HAP-1 (cell line): ENCODE measurements at regions not wholly inside any gene's neighbourhood (a gene's known extent, or its start where the extent isn't known, plus 50 kb on each side); places are given as distances from the start of the nearest gene placed in this dataset.

Experiments
- DNase-seq, 2 experiments: peaks; one replicate each; pipeline ENCODE4 v3.0.0-alpha.2; 2016 to 2020; ENCODE audit warnings: low spot score in 2 of 2
- H3K27me3 ChIP-seq: fragments of 250-450 bp; sonication (Bioruptor Pico); 2 replicates; pipeline ENCODE4 v1.5.1; 2020; ENCODE audit warnings: low read depth, mild to moderate bottlenecking, moderate library complexity
- H3K36me3 ChIP-seq: fragments of 250-450 bp; sonication (Bioruptor Pico); replicated peaks from 2 replicates; pipeline ENCODE4 v1.5.1; 2020; ENCODE audit warnings: mild to moderate bottlenecking
- H3K4me1 ChIP-seq: fragments of 250-450 bp; sonication (Bioruptor Pico); 2 replicates; pipeline ENCODE4 v1.5.1; 2020; ENCODE audit warnings: mild to moderate bottlenecking
- H3K4me3 ChIP-seq: fragments of 250-450 bp; sonication (Bioruptor Pico); 2 replicates; pipeline ENCODE4 v1.5.1; 2020; ENCODE audit warnings: mild to moderate bottlenecking, moderate library complexity
- H3K9me3 ChIP-seq: fragments of 250-450 bp; sonication (Bioruptor Pico); 2 replicates; pipeline ENCODE4 v1.5.1; 2020; ENCODE audit warnings: mild to moderate bottlenecking, moderate library complexity
- in situ Hi-C: fragments of 300-500 bp; cut with MboI; formaldehyde crosslinking; loops from 3 replicates; pipeline ENCODE4 v1.14.3; 2020; ENCODE audit warnings: low sequenced_read_pairs, inconsistent platforms, mixed read lengths

- no peaks in the 10 kb centered on the region for H3K4me1 ChIP-seq
- no peak overlapping the region for H3K4me3 ChIP-seq
- in situ Hi-C loops, result no loop called here
- H3K36me3 ChIP-seq, result no peaks in the 10 kb centered on the region
- no peaks in the 10 kb centered on the region for H3K9me3 ChIP-seq
- no peak for DNase-seq
- no peaks in the 10 kb centered on the region for H3K27me3 ChIP-seq
Observed at GRCh38 chr5:93073547-93073946, 507.5 kb downstream of the NR2F1-AS1 start.

- no peak for DNase-seq
- Histone ChIP-seq H3K36me3 (no peaks in the 10 kb centered on the region), H3K4me1 (no peaks in the 10 kb centered on the region), H3K4me3 (no peak overlapping the region), H3K27me3 (no peaks in the 10 kb centered on the region), H3K9me3 (no peaks in the 10 kb centered on the region)
- in situ Hi-C loops, result no loop called here
Observed at GRCh38 chr5:93072831-93073459, 508.1 kb downstream of the NR2F1-AS1 start.

GRCh38 chr5:93071710-93072109, 509.3 kb downstream of the NR2F1-AS1 start:
- DNase-seq, result no peak
- Histone ChIP-seq H3K4me1 (no peaks in the 10 kb centered on the region), H3K4me3 (no peak overlapping the region), H3K27me3 (no peaks in the 10 kb centered on the region), H3K9me3 (no peaks in the 10 kb centered on the region), H3K36me3 (no peaks in the 10 kb centered on the region)
- in situ Hi-C loops, result no loop called here

GRCh38 chr5:93070938-93071337, 510.1 kb downstream of the NR2F1-AS1 start:
- in situ Hi-C loops, result no loop called here
- H3K36me3 ChIP-seq, result no peaks in the 10 kb centered on the region
- H3K27me3 ChIP-seq, result no peaks in the 10 kb centered on the region
- H3K4me1 ChIP-seq, result no peaks in the 10 kb centered on the region
- H3K9me3 ChIP-seq, result no peaks in the 10 kb centered on the region
- H3K4me3 ChIP-seq, result no peak overlapping the region
- no peak for DNase-seq

- no peaks in the 10 kb centered on the region for H3K9me3 ChIP-seq
- H3K4me3 ChIP-seq, result no peak overlapping the region
- DNase-seq, result no peak
- H3K27me3 ChIP-seq, result no peaks in the 10 kb centered on the region
- H3K4me1 ChIP-seq, result no peaks in the 10 kb centered on the region
- no peaks in the 10 kb centered on the region for H3K36me3 ChIP-seq
- in situ Hi-C loops, result no loop called here
Observed at GRCh38 chr5:93069276-93069675, 511.7 kb downstream of the NR2F1-AS1 start.

- in situ Hi-C loops, result no loop called here
- DNase-seq, result peak; percentile 13 to 27
- Histone ChIP-seq H3K9me3 (no peaks in the 10 kb centered on the region), H3K36me3 (no peaks in the 10 kb centered on the region), H3K4me3 (no peak overlapping the region), H3K4me1 (peaks cover 14% of the 10 kb centered on the region), H3K27me3 (no peaks in the 10 kb centered on the region)
Observed at GRCh38 chr5:93062548-93062947, 518.5 kb downstream of the NR2F1-AS1 start.

GRCh38 chr5:93058309-93058708, 522.7 kb downstream of the NR2F1-AS1 start:
- Histone ChIP-seq H3K9me3 (no peaks in the 10 kb centered on the region), H3K4me1 (peaks cover 20% of the 10 kb centered on the region), H3K4me3 (no peak overlapping the region), H3K36me3 (no peaks in the 10 kb centered on the region), H3K27me3 (no peaks in the 10 kb centered on the region)
- no peak for DNase-seq
- in situ Hi-C loops, result no loop called here

- peaks cover 20% of the 10 kb centered on the region for H3K4me1 ChIP-seq
- no peaks in the 10 kb centered on the region for H3K36me3 ChIP-seq
- DNase-seq, result no peak
- H3K27me3 ChIP-seq, result no peaks in the 10 kb centered on the region
- no peaks in the 10 kb centered on the region for H3K9me3 ChIP-seq
- in situ Hi-C loops, result no loop called here
- no peak overlapping the region for H3K4me3 ChIP-seq
Observed at GRCh38 chr5:93057311-93057710, 523.7 kb downstream of the NR2F1-AS1 start.

- Histone ChIP-seq H3K9me3 (no peaks in the 10 kb centered on the region), H3K36me3 (no peaks in the 10 kb centered on the region), H3K27me3 (no peaks in the 10 kb centered on the region), H3K4me1 (peaks cover 20% of the 10 kb centered on the region), H3K4me3 (no peak overlapping the region)
- no peak for DNase-seq
- in situ Hi-C loops, result no loop called here
Observed at GRCh38 chr5:93055971-93056370, 525.0 kb downstream of the NR2F1-AS1 start.

- peaks cover 20% of the 10 kb centered on the region for H3K4me1 ChIP-seq
- no peaks in the 10 kb centered on the region for H3K36me3 ChIP-seq
- no peaks in the 10 kb centered on the region for H3K9me3 ChIP-seq
- in situ Hi-C loops, result no loop called here
- no peak for DNase-seq
- H3K27me3 ChIP-seq, result no peaks in the 10 kb centered on the region
- H3K4me3 ChIP-seq, result no peak overlapping the region
Observed at GRCh38 chr5:93055561-93055960, 525.5 kb downstream of the NR2F1-AS1 start.

- no peaks in the 10 kb centered on the region for H3K27me3 ChIP-seq
Observed at GRCh38 chr5:93054424-93055163, 526.4 kb downstream of the NR2F1-AS1 start.

GRCh38 chr5:93053825-93054224, 527.2 kb downstream of the NR2F1-AS1 start:
- Histone ChIP-seq H3K36me3 (no peaks in the 10 kb centered on the region), H3K4me1 (peaks cover 16% of the 10 kb centered on the region), H3K4me3 (no peak overlapping the region), H3K27me3 (no peaks in the 10 kb centered on the region), H3K9me3 (no peaks in the 10 kb centered on the region)
- no peak for DNase-seq
- in situ Hi-C loops, result no loop called here

More at GRCh38 chr5:93054424-93055163, 526.4 kb downstream of the NR2F1-AS1 start:
- Histone ChIP-seq H3K36me3 (no peaks in the 10 kb centered on the region), H3K4me1 (peaks cover 20% of the 10 kb centered on the region), H3K9me3 (no peaks in the 10 kb centered on the region), H3K4me3 (no peak overlapping the region)
- DNase-seq, result no peak
- in situ Hi-C loops, result no loop called here

- Histone ChIP-seq H3K9me3 (no peaks in the 10 kb centered on the region), H3K4me3 (no peak overlapping the region), H3K27me3 (no peaks in the 10 kb centered on the region), H3K4me1 (no peaks in the 10 kb centered on the region; the same call in 1 of the 2 replicates), H3K36me3 (no peaks in the 10 kb centered on the region)
- DNase-seq, result no peak
- in situ Hi-C loops, result no loop called here
Observed at GRCh38 chr5:93048858-93049257, 532.2 kb downstream of the NR2F1-AS1 start.

- no peaks in the 10 kb centered on the region for H3K9me3 ChIP-seq
Observed at GRCh38 chr5:93044859-93045666, 536.0 kb downstream of the NR2F1-AS1 start.

More at GRCh38 chr5:93044859-93045666, 536.0 kb downstream of the NR2F1-AS1 start:
- in situ Hi-C loops, result no loop called here
- Histone ChIP-seq H3K36me3 (no peaks in the 10 kb centered on the region), H3K4me3 (no peak overlapping the region), H3K27me3 (no peaks in the 10 kb centered on the region), H3K4me1 (no peaks in the 10 kb centered on the region; the same call in 1 of the 2 replicates)
- DNase-seq, result no peak
